Left lung (tissue), 4 donors: ENCODE measurements at regions not wholly inside any gene's neighbourhood (a gene's known extent, or its start where the extent isn't known, plus 50 kb on each side); places are given as distances from the start of the nearest gene placed in this dataset.

Experiments
- ATAC-seq: fragments of 200-7000 bp; cut with Tn5 transposase; one replicate; pipeline ENCODE4 v1.9.1; 2020; ENCODE audit warnings: moderate library complexity
- DNase-seq, 4 donors: peaks; one replicate each; pipeline ENCODE4 v3.0.0-alpha.2; 2013 to 2020
- H3K27ac ChIP-seq, 2 donors: fragments of 200-600 bp; sonication (generic) in 1 of 2; one replicate each; pipeline versions ENCODE4 v1.5.0 to v1.8.0; 2020 to 2021
- H3K27me3 ChIP-seq, 2 donors: fragments of 200-600 bp; sonication (generic) in 1 of 2; one replicate each; pipeline versions ENCODE4 v1.5.0 to v1.8.0; 2020 to 2021
- H3K36me3 ChIP-seq, 2 donors: fragments of 200-600 bp; sonication (generic) in 1 of 2; one replicate each; pipeline versions ENCODE4 v1.5.0 to v1.8.0; 2020 to 2021
- H3K4me1 ChIP-seq, 2 donors: fragments of 200-600 bp; one replicate each; pipeline ENCODE4 v1.8.0; 2021
- H3K4me3 ChIP-seq, 2 donors: fragments of 200-600 bp; sonication (generic) in 1 of 2; one replicate each; pipeline versions ENCODE4 v1.5.0 to v1.8.0; 2020 to 2021; ENCODE audit warnings: mild to moderate bottlenecking in 1 of 2
- H3K9me3 ChIP-seq, 2 donors: fragments of 200-600 bp; sonication (generic) in 1 of 2; one replicate each; pipeline versions ENCODE4 v1.5.0 to v1.8.0; 2020 to 2021
- CTCF ChIP-seq, 2 donors: fragments of 200-600 bp; sonication (generic) in 1 of 2; IDR thresholded peaks; one replicate each; pipeline versions ENCODE4 v1.5.0 to v1.8.0; 2021; ENCODE audit warnings: antibody characterized with exemption in 2 of 2
- intact Hi-C, 2 donors: fragments of 100-400 bp; cut with DNase I; formaldehyde crosslinking; loops; one replicate each; pipeline versions ENCODE4 v1.11.2 to v1.14.2; 2022
- donor health status: DM: no; HTN: yes; CAD: no.
- donor health status: DM: no; HTN: no; CAD: no.

DNA sequence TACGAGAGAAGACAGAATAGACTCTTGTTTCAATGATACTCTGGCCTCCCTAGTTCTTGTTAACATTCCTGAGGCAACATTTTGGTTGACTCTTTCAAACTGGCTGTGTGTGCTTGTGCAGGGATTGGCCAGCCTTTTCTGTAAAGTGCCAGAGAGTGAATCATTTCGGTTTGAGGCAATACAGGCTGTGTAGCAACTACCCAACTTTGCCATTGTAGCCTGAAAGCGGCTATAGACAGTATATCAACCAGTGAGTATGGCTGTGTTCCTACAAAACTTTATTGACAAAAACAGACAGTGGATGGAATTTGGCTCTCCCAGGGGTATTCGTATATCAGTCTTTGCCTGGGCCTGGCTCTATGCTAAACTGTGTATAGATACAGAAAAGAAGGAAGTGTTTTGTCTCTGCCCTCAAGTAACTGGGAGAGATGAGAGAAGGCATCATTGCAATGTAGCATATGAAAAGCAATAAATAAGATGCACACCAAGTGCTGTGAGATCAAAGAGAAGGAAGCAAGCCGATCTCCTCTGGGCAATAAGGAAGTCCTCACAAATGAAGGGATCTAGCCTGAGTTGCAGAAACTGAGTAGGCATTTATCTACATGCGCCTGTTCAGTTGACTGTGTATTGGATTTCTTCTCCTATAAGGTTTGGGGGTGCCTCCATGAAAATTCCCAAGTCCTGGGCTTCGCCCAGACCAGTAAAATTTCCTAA lies 568.0 kb upstream of the KLF4 start:
- ATAC-seq (peak; percentile 83), DNase-seq (no peak)
- Histone ChIP-seq H3K27me3 (no peaks in the 10 kb centered on the region), H3K4me3 (no peak overlapping the region), H3K4me1 (peaks cover 8 to 25% of the 10 kb centered on the region in 2 donors), H3K36me3 (no peaks in the 10 kb centered on the region), H3K27ac (peak overlapping the region in 1 of 2 donors; percentile 19), H3K9me3 (no peaks in the 10 kb centered on the region)
- no peak for TF ChIP-seq CTCF (IDR thresholded peaks at IDR 0.05)
- intact Hi-C loops, result no loop called here

GRCh38 chr9:108056805-108057386 lies 567.3 kb upstream of the KLF4 start:
- intact Hi-C loops, result no loop called here
- Histone ChIP-seq H3K27me3 (no peaks in the 10 kb centered on the region), H3K4me3 (no peak overlapping the region), H3K9me3 (no peaks in the 10 kb centered on the region), H3K27ac (peak overlapping the region in 1 of 2 donors; percentile 19), H3K4me1 (peaks cover 8 to 25% of the 10 kb centered on the region in 2 donors), H3K36me3 (no peaks in the 10 kb centered on the region)
- ATAC-seq, result peak; percentile 46
- no peak for DNase-seq
- no peak for TF ChIP-seq CTCF (IDR thresholded peaks at IDR 0.05)

GRCh38 chr9:108056084-108056804 lies 566.7 kb upstream of the KLF4 start:
- no peak overlapping the region for H3K4me3 ChIP-seq
- H3K27ac ChIP-seq, result no peak overlapping the region
- no peaks in the 10 kb centered on the region for H3K36me3 ChIP-seq
- TF ChIP-seq CTCF (IDR thresholded peaks at IDR 0.05), result no peak
- no peaks in the 10 kb centered on the region for H3K9me3 ChIP-seq
- ATAC-seq (no peak), DNase-seq (no peak)
- peaks cover 8 to 25% of the 10 kb centered on the region in 2 donors for H3K4me1 ChIP-seq
- intact Hi-C loops, result no loop called here
- no peaks in the 10 kb centered on the region for H3K27me3 ChIP-seq

- H3K27me3 ChIP-seq, result no peaks in the 10 kb centered on the region
- H3K36me3 ChIP-seq, result no peaks in the 10 kb centered on the region
- DNase-seq (no peak), ATAC-seq (no peak)
- TF ChIP-seq CTCF (IDR thresholded peaks at IDR 0.05), result no peak
- intact Hi-C loops, result no loop called here
- H3K4me3 ChIP-seq, result no peak overlapping the region
- H3K4me1 ChIP-seq, result peaks cover 8 to 25% of the 10 kb centered on the region in 2 donors
- H3K27ac ChIP-seq, result peak overlapping the region in 1 of 2 donors; percentile 63
- no peaks in the 10 kb centered on the region for H3K9me3 ChIP-seq
Measured at GRCh38 chr9:108054131-108054630, 564.6 kb upstream of the KLF4 start.

DNA sequence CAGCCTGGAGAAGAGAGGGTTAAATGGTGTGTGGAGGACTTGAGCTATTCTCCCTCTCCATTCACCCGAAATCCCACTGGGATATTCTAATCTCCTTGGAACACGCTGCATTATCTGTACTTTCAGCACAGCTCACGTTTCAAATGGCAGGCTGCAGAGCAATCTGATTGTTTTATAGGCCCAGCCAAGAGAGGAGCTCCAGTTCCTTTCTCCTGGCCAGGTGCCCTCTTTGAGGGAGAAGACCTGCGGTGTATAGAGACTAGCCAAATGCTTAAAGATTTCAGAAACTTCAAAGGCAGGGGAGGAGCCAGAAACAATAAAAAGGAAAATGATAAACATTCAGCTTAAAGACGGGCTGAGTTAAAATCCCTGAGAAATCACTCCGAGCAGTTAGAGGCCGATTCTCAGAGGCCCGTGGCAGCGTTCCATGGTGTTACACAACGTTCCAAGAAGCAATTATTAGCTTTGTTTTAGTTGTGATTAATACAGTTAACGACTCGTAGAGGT lies 564.0 kb upstream of the KLF4 start:
- intact Hi-C loops, result no loop called here
- no peaks in the 10 kb centered on the region for H3K36me3 ChIP-seq

More for the DNA sequence above, 564.0 kb upstream of the KLF4 start:
- Histone ChIP-seq H3K27me3 (no peaks in the 10 kb centered on the region), H3K4me3 (no peak overlapping the region), H3K27ac (peak overlapping the region in 1 of 2 donors; percentile 63), H3K9me3 (no peaks in the 10 kb centered on the region), H3K4me1 (peaks cover 8 to 25% of the 10 kb centered on the region in 2 donors)
- no peak for TF ChIP-seq CTCF (IDR thresholded peaks at IDR 0.05)
- ATAC-seq, result peak; percentile 45
- peak in 3 of 4 donors; percentile 56 to 86 (median 84) for DNase-seq
